H9 (cell line): ENCODE measurements at regions not wholly inside any gene's neighbourhood (a gene's known extent, or its start where the extent isn't known, plus 50 kb on each side); places are given as distances from the start of the nearest gene placed in this dataset.

ENCODE experiments used
- DNase-seq: peaks from one replicate; pipeline ENCODE4 v3.0.0-alpha.2; 2017
- H2AFZ ChIP-seq: one replicate; pipeline ENCODE4 v1.6.1; 2013; ENCODE audit warnings: mild to moderate bottlenecking, low read length, control low read depth, moderate library complexity
- H2AK5ac ChIP-seq: 2 replicates; pipeline ENCODE4 v1.6.1; 2013; ENCODE audit warnings: low read length, control low read depth, mixed read lengths; ENCODE audit not compliant: insufficient read length
- H2BK120ac ChIP-seq: one replicate; pipeline ENCODE4 v1.6.1; 2013; ENCODE audit warnings: low read depth, mild to moderate bottlenecking, low read length, control low read depth, inconsistent platforms; ENCODE audit not compliant: poor library complexity, severe bottlenecking
- H2BK12ac ChIP-seq: 2 replicates; pipeline ENCODE4 v1.6.1; 2013; ENCODE audit warnings: low read length, control low read depth, mixed read lengths, low read depth; ENCODE audit not compliant: insufficient read length
- H2BK15ac ChIP-seq: 2 replicates; pipeline ENCODE4 v1.6.1; 2013; ENCODE audit warnings: low read depth, low read length, control low read depth
- H2BK20ac ChIP-seq: one replicate; pipeline ENCODE4 v1.6.1; 2013; ENCODE audit warnings: low read depth, mild to moderate bottlenecking, low read length, control low read depth, inconsistent platforms; ENCODE audit not compliant: poor library complexity, severe bottlenecking
- H2BK5ac ChIP-seq: 2 replicates; pipeline ENCODE4 v1.6.1; 2013; ENCODE audit warnings: low read length, control low read depth, mixed read lengths; ENCODE audit not compliant: insufficient read length
- H3K14ac ChIP-seq: 2 replicates; pipeline ENCODE4 v1.6.1; 2013; ENCODE audit warnings: low read length, control low read depth; ENCODE audit not compliant: insufficient read depth
- H3K18ac ChIP-seq: 2 replicates; pipeline ENCODE4 v1.6.1; 2013; ENCODE audit warnings: low read depth, mild to moderate bottlenecking, mixed read lengths, low read length, control low read depth; ENCODE audit not compliant: insufficient read length
- H3K23ac ChIP-seq: 2 replicates; pipeline ENCODE4 v1.6.1; 2013; ENCODE audit warnings: low read length, control low read depth, mixed read lengths, low read depth; ENCODE audit not compliant: insufficient read length
- H3K23me2 ChIP-seq: 2 replicates; pipeline ENCODE4 v1.6.1; 2013; ENCODE audit warnings: low read depth, mild to moderate bottlenecking, mixed read lengths, low read length, control low read depth; ENCODE audit not compliant: insufficient read length, poor library complexity, severe bottlenecking
- H3K27ac ChIP-seq: 2 replicates; pipeline ENCODE4 v1.5.1; 2013; ENCODE audit warnings: low read length, control low read depth, mixed read lengths, low read depth; ENCODE audit not compliant: insufficient read length
- H3K27me3 ChIP-seq: 2 replicates; pipeline ENCODE4 v1.6.1; 2013; ENCODE audit warnings: low read length, control low read depth, inconsistent platforms; ENCODE audit not compliant: insufficient read depth
- H3K4ac ChIP-seq: 2 replicates; pipeline ENCODE4 v1.6.1; 2013; ENCODE audit warnings: low read depth, mild to moderate bottlenecking, control low read depth, inconsistent platforms, low read length, moderate library complexity
- H3K4me1 ChIP-seq: 2 replicates; pipeline ENCODE4 v1.6.1; 2013; ENCODE audit warnings: low read length, control low read depth, inconsistent platforms; ENCODE audit not compliant: insufficient read depth
- H3K4me2 ChIP-seq: 2 replicates; pipeline ENCODE4 v1.6.1; 2013; ENCODE audit warnings: low read length, control low read depth, mixed read lengths; ENCODE audit not compliant: insufficient read length, insufficient read depth
- H3K56ac ChIP-seq: 2 replicates; pipeline ENCODE4 v1.6.1; 2013; ENCODE audit warnings: low read depth, mild to moderate bottlenecking, mixed read lengths, low read length, control low read depth; ENCODE audit not compliant: insufficient read length
- H3K79me1 ChIP-seq: 2 replicates; pipeline ENCODE4 v1.6.1; 2013; ENCODE audit warnings: low read depth, mild to moderate bottlenecking, moderate library complexity, low read length, control low read depth, inconsistent platforms; ENCODE audit not compliant: insufficient read depth, poor library complexity, severe bottlenecking
- H3K79me2 ChIP-seq: 2 replicates; pipeline ENCODE4 v1.6.1; 2013; ENCODE audit warnings: low read length, control low read depth, inconsistent platforms; ENCODE audit not compliant: insufficient read depth
- H3K9ac ChIP-seq: 2 replicates; pipeline ENCODE4 v1.6.1; 2013; ENCODE audit warnings: low read length, control low read depth, mixed read lengths; ENCODE audit not compliant: insufficient read length; ENCODE audit errors: extremely low read depth
- H3K9me3 ChIP-seq: one replicate; pipeline ENCODE4 v1.6.1; 2013; ENCODE audit warnings: low read depth, low read length, inconsistent platforms; ENCODE audit not compliant: control insufficient read depth
- H3T11ph ChIP-seq: one replicate; pipeline ENCODE4 v1.6.1; 2013; ENCODE audit warnings: mild to moderate bottlenecking, low read length, control low read depth, inconsistent platforms
- H4K20me1 ChIP-seq: one replicate; pipeline ENCODE4 v1.6.1; 2013; ENCODE audit not compliant: control insufficient read depth, insufficient read length, insufficient read depth
- H4K5ac ChIP-seq: 2 replicates; pipeline ENCODE4 v1.6.1; 2013; ENCODE audit warnings: low read depth, mild to moderate bottlenecking, mixed read lengths, low read length, control low read depth; ENCODE audit not compliant: insufficient read length
- H4K8ac ChIP-seq: replicated peaks from 2 replicates; pipeline ENCODE4 v1.6.1; 2013; ENCODE audit warnings: low read length, control low read depth, mixed read lengths, low read depth; ENCODE audit not compliant: insufficient read length
- H4K91ac ChIP-seq: 2 replicates; pipeline ENCODE4 v1.6.1; 2013; ENCODE audit warnings: low read depth, mild to moderate bottlenecking, moderate library complexity, mixed read lengths, low read length, control low read depth; ENCODE audit not compliant: insufficient read length
- H3K27ac Mint-ChIP-seq, 3 experiments: 2 replicates in 2 of 3; 3 replicates in 1 of 3; pipeline ENCODE4 v1.8.0; 2020 to 2021; ENCODE audit warnings: mixed read lengths in 3 of 3, mild to moderate bottlenecking in 1 of 3, moderate library complexity in 1 of 3
- H3K27me3 Mint-ChIP-seq: 2 replicates; pipeline ENCODE4 v1.8.0; 2021; ENCODE audit warnings: low read depth, mild to moderate bottlenecking, moderate library complexity, mixed read lengths
- H3K36me3 Mint-ChIP-seq, 3 experiments: 2 replicates in 2 of 3; 3 replicates in 1 of 3; pipeline ENCODE4 v1.8.0; 2020 to 2021; ENCODE audit warnings: low read depth in 3 of 3, mixed read lengths in 3 of 3; ENCODE audit not compliant: insufficient read depth in 1 of 3
- H3K4me1 Mint-ChIP-seq, 2 experiments: 2 replicates each; pipeline ENCODE4 v1.8.0; 2020; ENCODE audit warnings: mixed read lengths in 2 of 2
- H3K4me3 Mint-ChIP-seq, 2 experiments: 2 replicates in 1 of 2; 3 replicates in 1 of 2; pipeline ENCODE4 v1.8.0; 2020 to 2021; ENCODE audit warnings: mild to moderate bottlenecking in 2 of 2, mixed read lengths in 2 of 2, moderate library complexity in 1 of 2
- H3K9me3 Mint-ChIP-seq, 2 experiments: 2 replicates in 1 of 2; 3 replicates in 1 of 2; pipeline ENCODE4 v1.8.0; 2020; ENCODE audit warnings: mild to moderate bottlenecking in 2 of 2, mixed read lengths in 2 of 2, moderate library complexity in 1 of 2
- CTCF ChIP-seq: fragments of 200-600 bp; sonication (generic); conservative IDR thresholded peaks from 3 replicates; pipeline ENCODE4 v1.8.0; 2021; ENCODE audit warnings: antibody characterized with exemption, mild to moderate bottlenecking
- WGBS: extraction: QIAGEN DNeasy Blood & Tissue Kit; methylation state at CpG from one replicate; pipeline ENCODE4 v1.1.7; 2013; ENCODE audit warnings: missing lambda C conversion rate, low lambda C conversion rate, mixed read lengths; ENCODE audit not compliant: insufficient read length; ENCODE audit errors: extremely low coverage; 5-methylcytosine and 5-hydroxymethylcytosine counted together

- Histone ChIP-seq H3K79me2 (no peaks in the 10 kb centered on the region), H2BK120ac (no peak overlapping the region), H3K79me1 (no peaks in the 10 kb centered on the region), H3K23ac (no peak overlapping the region), H2AFZ (no peak overlapping the region), H3K27me3 (no peaks in the 10 kb centered on the region), H3K18ac (no peak overlapping the region), H3K23me2 (no peaks in the 10 kb centered on the region), H3K27ac (no peak overlapping the region), H2AK5ac (no peak overlapping the region), H3K9me3 (no peaks in the 10 kb centered on the region), H4K8ac (no peak overlapping the region), H3K4ac (no peak overlapping the region), H3K4me1 (no peaks in the 10 kb centered on the region; the same call in 1 of the 2 replicates), H4K20me1 (no peaks in the 10 kb centered on the region), H3K4me2 (no peak overlapping the region), H4K91ac (no peak overlapping the region), H2BK20ac (no peak overlapping the region), H2BK12ac (no peak overlapping the region), H4K5ac (no peak overlapping the region), H3K14ac (no peak overlapping the region), H3T11ph (no peak overlapping the region), H2BK15ac (no peak overlapping the region), H2BK5ac (no peak overlapping the region), H3K9ac (no peak overlapping the region), H3K56ac (no peak overlapping the region)
- WGBS: no CpG with 5 or more reads among the region's 1 CpG
- no peaks in the 10 kb centered on the region for H3K36me3 Mint-ChIP-seq
- no peaks in the 10 kb centered on the region for H3K9me3 Mint-ChIP-seq
- H3K27ac Mint-ChIP-seq: no peak overlapping the region
- no peak for DNase-seq
- no peaks in the 10 kb centered on the region for H3K27me3 Mint-ChIP-seq
- H3K4me1 Mint-ChIP-seq: peaks cover 8% of the 10 kb centered on the region in 2 experiments
- H3K4me3 Mint-ChIP-seq: no peak overlapping the region
- no peak for TF ChIP-seq CTCF
Measured at GRCh38 chr2:18918280-18918679, 328.9 kb upstream of the NT5C1B start.
